ENCODE measurements at regions not wholly inside any gene's neighbourhood (a gene's known extent, or its start where the extent isn't known, plus 50 kb on each side); places are given as distances from the start of the nearest gene placed in this dataset.

GRCh38 chr4:4740071-4740470 is 119.4 kb upstream of the MSX1 start:
- H3K4me2 ChIP-seq (ENCODE audit: control insufficient read depth, extremely low read depth, insufficient read depth, low read depth, low read length), result no peak overlapping the region
- H3K27ac ChIP-seq (ENCODE audit: control insufficient read depth, insufficient read depth, low read length), result no peak overlapping the region
- H3K79me2 ChIP-seq (ENCODE audit: control insufficient read depth, insufficient read depth, low read length), result no peaks in the 10 kb centered on the region
- no peaks in the 10 kb centered on the region for H3K36me3 ChIP-seq (ENCODE audit: control insufficient read depth in 2 of 2, extremely low read depth in 1 of 2, insufficient read depth in 2 of 2, low read length in 2 of 2)
- no peaks in the 10 kb centered on the region for H4K20me1 ChIP-seq (ENCODE audit: control insufficient read depth, extremely low read depth, insufficient read depth, low read length)
- no peak overlapping the region for H2AFZ ChIP-seq (ENCODE audit: control insufficient read depth, low read length)
- H3K9me1 ChIP-seq (ENCODE audit: control insufficient read depth, extremely low read depth, insufficient read depth, low read length), result no peaks in the 10 kb centered on the region
- H3K4me3 ChIP-seq (ENCODE audit: control insufficient read depth in 2 of 3, extremely low read depth in 1 of 3, insufficient read depth in 2 of 3, low read depth in 1 of 3, low read length in 3 of 3), result no peak overlapping the region
- dilution Hi-C loops (cut with MboI; ENCODE audit: extremely low pct_ligation_motif_present, low sequenced_read_pairs), result no loop called here
- no peaks in the 10 kb centered on the region for H3K9me3 ChIP-seq (ENCODE audit: control insufficient read depth, low read depth, low read length)
- no peak for DNase-seq (ENCODE audit: low read depth, low spot score)
- no peaks in the 10 kb centered on the region for H3K4me1 ChIP-seq (ENCODE audit: control insufficient read depth, extremely low read depth, insufficient read depth, low read length)
- FAIRE-seq, result no peak
- no peaks in the 10 kb centered on the region for H3K27me3 ChIP-seq (ENCODE audit: control insufficient read depth, extremely low read depth, insufficient read depth, low read length)
- no peak overlapping the region for H3K9ac ChIP-seq (ENCODE audit: control insufficient read depth, extremely low read depth, insufficient read depth, low read length)
- TF ChIP-seq CTCF (optimal IDR thresholded peaks at IDR 0.05 in 1 of 3, IDR thresholded peaks at IDR 0.05 in 1 of 3, conservative IDR thresholded peaks at IDR 0.05 in 1 of 3; ENCODE audit: extremely low read depth in 1 of 3, insufficient read depth in 2 of 3, low read length in 3 of 3), result no peak
- TF ChIP-seq EZH2 (IDR thresholded peaks at IDR 0.05; ENCODE audit: low read length), result no peak

GRCh38 chr4:4735870-4736269 is 123.6 kb upstream of the MSX1 start:
- Histone ChIP-seq H3K9me3 (ENCODE audit: control insufficient read depth, low read depth, low read length) (no peaks in the 10 kb centered on the region), H3K4me1 (ENCODE audit: control insufficient read depth, extremely low read depth, insufficient read depth, low read length) (no peaks in the 10 kb centered on the region), H3K9ac (ENCODE audit: control insufficient read depth, extremely low read depth, insufficient read depth, low read length) (no peak overlapping the region), H3K27me3 (ENCODE audit: control insufficient read depth, extremely low read depth, insufficient read depth, low read length) (no peaks in the 10 kb centered on the region), H3K79me2 (ENCODE audit: control insufficient read depth, insufficient read depth, low read length) (no peaks in the 10 kb centered on the region), H3K9me1 (ENCODE audit: control insufficient read depth, extremely low read depth, insufficient read depth, low read length) (no peaks in the 10 kb centered on the region), H2AFZ (ENCODE audit: control insufficient read depth, low read length) (no peak overlapping the region), H3K27ac (ENCODE audit: control insufficient read depth, insufficient read depth, low read length) (no peak overlapping the region), H3K4me2 (ENCODE audit: control insufficient read depth, extremely low read depth, insufficient read depth, low read depth, low read length) (no peak overlapping the region), H3K4me3 (ENCODE audit: control insufficient read depth in 2 of 3, extremely low read depth in 1 of 3, insufficient read depth in 2 of 3, low read depth in 1 of 3, low read length in 3 of 3) (no peak overlapping the region), H4K20me1 (ENCODE audit: control insufficient read depth, extremely low read depth, insufficient read depth, low read length) (no peaks in the 10 kb centered on the region), H3K36me3 (ENCODE audit: control insufficient read depth in 2 of 2, extremely low read depth in 1 of 2, insufficient read depth in 2 of 2, low read length in 2 of 2) (no peaks in the 10 kb centered on the region)
- no peak for FAIRE-seq
- TF ChIP-seq EZH2 (IDR thresholded peaks at IDR 0.05; ENCODE audit: low read length) (no peak), CTCF (optimal IDR thresholded peaks at IDR 0.05 in 1 of 3, IDR thresholded peaks at IDR 0.05 in 1 of 3, conservative IDR thresholded peaks at IDR 0.05 in 1 of 3; ENCODE audit: extremely low read depth in 1 of 3, insufficient read depth in 2 of 3, low read length in 3 of 3) (no peak)
- DNase-seq (ENCODE audit: low read depth, low spot score), result no peak
- dilution Hi-C loops (cut with MboI; ENCODE audit: extremely low pct_ligation_motif_present, low sequenced_read_pairs), result no loop called here
